SK-N-MC (cell line): ENCODE measurements at regions not wholly inside any gene's neighbourhood (a gene's known extent, or its start where the extent isn't known, plus 50 kb on each side); places are given as distances from the start of the nearest gene placed in this dataset.
A peak's percentile ranks its signal among the peaks of the same experiment; 100 is the strongest.
"Not testable (repeated sequence)": the region's sequence is repeated elsewhere in the genome, so short reads cannot be mapped to it uniquely, and the experiment has no call there.

ENCODE experiments used
- DNase-seq: peaks from one replicate; pipeline ENCODE4 v3.0.0-alpha.2; 2011; ENCODE audit warnings: low read depth, low spot score
- H3K27ac ChIP-seq: fragments of 200-600 bp; sonication (generic); 2 replicates; pipeline ENCODE4 v1.5.1; 2016; ENCODE audit warnings: mixed run types
- H3K36me3 ChIP-seq: fragments of 200-600 bp; sonication (generic); 2 replicates; pipeline ENCODE4 v1.6.1; 2017; ENCODE audit warnings: antibody characterized with exemption, low read length, mixed read lengths; ENCODE audit not compliant: insufficient read depth
- H3K4me3 ChIP-seq: fragments of 200-600 bp; sonication (generic); 2 replicates; pipeline ENCODE4 v1.5.1; 2016
- H3K9ac ChIP-seq: fragments of 200-600 bp; sonication (generic); 2 replicates; pipeline ENCODE4 v1.8.0; 2017; ENCODE audit warnings: mixed run types, mixed read lengths; ENCODE audit not compliant: insufficient read length
- H3K9me3 ChIP-seq: fragments of 200-600 bp; sonication (generic); 2 replicates; pipeline ENCODE4 v1.6.1; 2017; ENCODE audit warnings: low read depth, mild to moderate bottlenecking, antibody characterized with exemption, low read length, moderate library complexity, mixed read lengths
- EZH2 ChIP-seq: fragments of 200-600 bp; sonication (generic); IDR thresholded peaks from one replicate; pipeline ENCODE4 v1.6.1; 2017; ENCODE audit warnings: antibody characterized with exemption
- FOXP2 ChIP-seq: optimal IDR thresholded peaks from 2 replicates; pipeline ENCODE3; 2011; ENCODE audit warnings: mild to moderate bottlenecking, moderate library complexity; ENCODE audit not compliant: insufficient read depth; ENCODE audit errors: extremely low read length, control extremely low read depth
- POLR2AphosphoS5 ChIP-seq: IDR thresholded peaks from 2 replicates; pipeline ENCODE4 v1.6.1; 2012; ENCODE audit warnings: mild to moderate bottlenecking, low read depth, low read length, borderline replicate concordance

- peak overlapping the region; percentile 67 for H3K9ac ChIP-seq
- not testable (repeated sequence) for H3K36me3 ChIP-seq, DNase-seq, H3K9me3 ChIP-seq
- H3K4me3 ChIP-seq: peak overlapping the region; percentile 77
- H3K27ac ChIP-seq: peak overlapping the region; percentile 77; the same call in 1 of the 2 replicates
- TF ChIP-seq POLR2AphosphoS5: peak; percentile 27; the same call in 1 of the 2 replicates
These were observed 69.4 kb upstream of the GPR39 start for GRCh38 chr2:132347041-132347780.

GRCh38 chr2:132349092-132349687, 67.4 kb upstream of the GPR39 start:
- DNase-seq: peak; percentile 62

GRCh38 chr2:132351668-132352067, 64.9 kb upstream of the GPR39 start:
- H3K27ac ChIP-seq, DNase-seq, H3K9ac ChIP-seq, H3K36me3 ChIP-seq, H3K4me3 ChIP-seq, H3K9me3 ChIP-seq: not testable (repeated sequence)

More at GRCh38 chr2:132349092-132349687, 67.4 kb upstream of the GPR39 start:
- not testable (repeated sequence) for H3K36me3 ChIP-seq, H3K9ac ChIP-seq, H3K9me3 ChIP-seq
- Histone ChIP-seq H3K4me3 (peak overlapping the region; percentile 61), H3K27ac (peak overlapping the region; percentile 42; the same call in 1 of the 2 replicates)

GRCh38 chr2:132352481-132353001, 64.1 kb upstream of the GPR39 start:
- H3K9ac ChIP-seq: peak overlapping the region; percentile 37
- H3K27ac ChIP-seq, H3K9me3 ChIP-seq, DNase-seq, H3K36me3 ChIP-seq: not testable (repeated sequence)
- peak; percentile 32; the same call in 1 of the 2 replicates for TF ChIP-seq POLR2AphosphoS5
- peak overlapping the region; percentile 78 for H3K4me3 ChIP-seq

GRCh38 chr2:132353380-132353779, 63.2 kb upstream of the GPR39 start:
- DNase-seq, H3K9me3 ChIP-seq, H3K9ac ChIP-seq, H3K36me3 ChIP-seq: not testable (repeated sequence)
- TF ChIP-seq POLR2AphosphoS5: peak; percentile 44; the same call in 1 of the 2 replicates
- H3K4me3 ChIP-seq: peak overlapping the region; percentile 78
- peak overlapping the region; percentile 62; the same call in 1 of the 2 replicates for H3K27ac ChIP-seq

GRCh38 chr2:132360964-132361363, 55.6 kb upstream of the GPR39 start:
- not testable (repeated sequence) for H3K36me3 ChIP-seq, H3K27ac ChIP-seq, H3K9ac ChIP-seq, H3K4me3 ChIP-seq, H3K9me3 ChIP-seq, DNase-seq

- H3K9ac ChIP-seq, H3K27ac ChIP-seq, DNase-seq, H3K36me3 ChIP-seq, H3K4me3 ChIP-seq, H3K9me3 ChIP-seq: not testable (repeated sequence)
These were observed 55.1 kb upstream of the GPR39 start for GRCh38 chr2:132361498-132361897.

- not testable (repeated sequence) for H3K9me3 ChIP-seq, H3K27ac ChIP-seq, H3K36me3 ChIP-seq, H3K9ac ChIP-seq, DNase-seq, H3K4me3 ChIP-seq
These were observed 53.3 kb upstream of the GPR39 start for GRCh38 chr2:132363352-132363751.

GRCh38 chr2:132365963-132366362, 50.6 kb upstream of the GPR39 start:
- H3K4me3 ChIP-seq, H3K27ac ChIP-seq, DNase-seq, H3K36me3 ChIP-seq, H3K9me3 ChIP-seq, H3K9ac ChIP-seq: not testable (repeated sequence)

- no peak overlapping the region for H3K4me3 ChIP-seq
- TF ChIP-seq FOXP2: no peak
- no peak for TF ChIP-seq POLR2AphosphoS5
- no peak for TF ChIP-seq EZH2
- H3K27ac ChIP-seq: no peak overlapping the region
- H3K36me3 ChIP-seq: no peaks in the 10 kb centered on the region
- H3K9ac ChIP-seq: no peak overlapping the region
- no peak for DNase-seq
- no peaks in the 10 kb centered on the region for H3K9me3 ChIP-seq
These were observed 50.0 kb upstream of the GPR39 start for GRCh38 chr2:132366421-132367180.
